Activated T-cell treated with anti-CD3 and anti-CD28 coated beads, Interleukin-2, amount 50 U/mL, for 4 hours (primary cell): ENCODE measurements at regions not wholly inside any gene's neighbourhood (a gene's known extent, or its start where the extent isn't known, plus 50 kb on each side); places are given as distances from the start of the nearest gene placed in this dataset.

Experiments
- ATAC-seq, 2 donors: fragments of 200-7000 bp; cut with Tn5 transposase; one replicate each; pipeline ENCODE4 v1.10.0; 2021
- DNase-seq: peaks from one replicate; pipeline ENCODE4 v3.0.0-alpha.2; 2020
- H3K27me3 Mint-ChIP-seq: one replicate; pipeline ENCODE4 v1.8.0; 2021; ENCODE audit warnings: low read depth, mixed read lengths
- H3K36me3 Mint-ChIP-seq: one replicate; pipeline ENCODE4 v1.8.0; 2022; ENCODE audit warnings: mixed read lengths; ENCODE audit not compliant: insufficient read depth
- H3K4me1 Mint-ChIP-seq: one replicate; pipeline ENCODE4 v1.8.0; 2021; ENCODE audit warnings: low read depth, mixed read lengths
- H3K4me3 Mint-ChIP-seq: one replicate; pipeline ENCODE4 v1.8.0; 2021; ENCODE audit warnings: mild to moderate bottlenecking, moderate library complexity, mixed read lengths
- H3K9me3 Mint-ChIP-seq: one replicate; pipeline ENCODE4 v1.8.0; 2021; ENCODE audit warnings: mixed read lengths

- Mint-ChIP-seq H3K36me3 (peaks cover 12% of the 10 kb centered on the region), H3K27me3 (no peaks in the 10 kb centered on the region), H3K9me3 (no peaks in the 10 kb centered on the region), H3K4me1 (peaks cover 5% of the 10 kb centered on the region), H3K4me3 (no peak overlapping the region)
- ATAC-seq (peak; percentile 27 to 41), DNase-seq (peak; percentile 40)
Observed at GRCh38 chr9:110058304-110058953, 149.5 kb downstream of the C9orf152 start.

- Mint-ChIP-seq H3K4me1 (peaks cover 5% of the 10 kb centered on the region), H3K36me3 (peaks cover 12% of the 10 kb centered on the region), H3K4me3 (no peak overlapping the region), H3K27me3 (no peaks in the 10 kb centered on the region), H3K9me3 (no peaks in the 10 kb centered on the region)
- DNase-seq (no peak), ATAC-seq (no peak)
Observed at GRCh38 chr9:110059461-110059860, 148.5 kb downstream of the C9orf152 start.

- ATAC-seq = no peak
- H3K27me3 Mint-ChIP-seq = no peaks in the 10 kb centered on the region
- DNase-seq = no peak
- H3K36me3 Mint-ChIP-seq = peaks cover 12% of the 10 kb centered on the region
- H3K9me3 Mint-ChIP-seq = no peaks in the 10 kb centered on the region
- H3K4me3 Mint-ChIP-seq = no peak overlapping the region
- peaks cover 12% of the 10 kb centered on the region for H3K4me1 Mint-ChIP-seq
Observed at GRCh38 chr9:110064803-110065202, 143.2 kb downstream of the C9orf152 start.

- H3K36me3 Mint-ChIP-seq = peaks cover 12% of the 10 kb centered on the region
- no peaks in the 10 kb centered on the region for H3K9me3 Mint-ChIP-seq
- no peak overlapping the region for H3K4me3 Mint-ChIP-seq
- H3K27me3 Mint-ChIP-seq = no peaks in the 10 kb centered on the region
- ATAC-seq (no peak), DNase-seq (no peak)
- H3K4me1 Mint-ChIP-seq = peaks cover 12% of the 10 kb centered on the region
Observed at GRCh38 chr9:110065532-110065931, 142.4 kb downstream of the C9orf152 start.

- DNase-seq = no peak
- Mint-ChIP-seq H3K4me3 (no peak overlapping the region), H3K4me1 (peaks cover 12% of the 10 kb centered on the region), H3K9me3 (no peaks in the 10 kb centered on the region), H3K27me3 (no peaks in the 10 kb centered on the region), H3K36me3 (peaks cover 9% of the 10 kb centered on the region)
- ATAC-seq = no peak
Observed at GRCh38 chr9:110066929-110067716, 140.8 kb downstream of the C9orf152 start.

GRCh38 chr9:110068212-110068611 lies 139.7 kb downstream of the C9orf152 start:
- no peak for DNase-seq
- Mint-ChIP-seq H3K4me3 (no peak overlapping the region), H3K9me3 (no peaks in the 10 kb centered on the region), H3K4me1 (peaks cover 12% of the 10 kb centered on the region), H3K36me3 (peaks cover 6% of the 10 kb centered on the region), H3K27me3 (no peaks in the 10 kb centered on the region)
- ATAC-seq = no peak

- no peaks in the 10 kb centered on the region for H3K27me3 Mint-ChIP-seq
- H3K4me1 Mint-ChIP-seq = peaks cover 12% of the 10 kb centered on the region
- no peak for DNase-seq
- H3K4me3 Mint-ChIP-seq = no peak overlapping the region
- no peaks in the 10 kb centered on the region for H3K9me3 Mint-ChIP-seq
- peaks cover 6% of the 10 kb centered on the region for H3K36me3 Mint-ChIP-seq
- ATAC-seq = no peak
Observed at GRCh38 chr9:110069326-110070248, 138.4 kb downstream of the C9orf152 start.

GRCh38 chr9:110072597-110073355 lies 135.2 kb downstream of the C9orf152 start:
- Mint-ChIP-seq H3K4me3 (no peak overlapping the region), H3K9me3 (no peaks in the 10 kb centered on the region), H3K27me3 (no peaks in the 10 kb centered on the region), H3K4me1 (peaks cover 2% of the 10 kb centered on the region), H3K36me3 (peaks cover 3% of the 10 kb centered on the region)
- no peak for DNase-seq
- ATAC-seq = no peak

GRCh38 chr9:110073356-110073905 lies 134.5 kb downstream of the C9orf152 start:
- H3K4me1 Mint-ChIP-seq = no peaks in the 10 kb centered on the region
- no peaks in the 10 kb centered on the region for H3K9me3 Mint-ChIP-seq
- no peak overlapping the region for H3K4me3 Mint-ChIP-seq
- ATAC-seq (no peak), DNase-seq (no peak)
- H3K27me3 Mint-ChIP-seq = no peaks in the 10 kb centered on the region
- peaks cover 2% of the 10 kb centered on the region for H3K36me3 Mint-ChIP-seq

GRCh38 chr9:110076894-110077725 lies 130.8 kb downstream of the C9orf152 start:
- no peaks in the 10 kb centered on the region for H3K9me3 Mint-ChIP-seq
- no peaks in the 10 kb centered on the region for H3K36me3 Mint-ChIP-seq
- no peak overlapping the region for H3K4me3 Mint-ChIP-seq
- DNase-seq (no peak), ATAC-seq (no peak)
- peaks cover 16% of the 10 kb centered on the region for H3K4me1 Mint-ChIP-seq
- H3K27me3 Mint-ChIP-seq = no peaks in the 10 kb centered on the region

- no peak for ATAC-seq
- Mint-ChIP-seq H3K36me3 (no peaks in the 10 kb centered on the region), H3K9me3 (no peaks in the 10 kb centered on the region), H3K4me1 (peaks cover 16% of the 10 kb centered on the region), H3K4me3 (no peak overlapping the region), H3K27me3 (no peaks in the 10 kb centered on the region)
- DNase-seq = no peak
Observed at GRCh38 chr9:110077925-110078324, 130.0 kb downstream of the C9orf152 start.

- Mint-ChIP-seq H3K9me3 (no peaks in the 10 kb centered on the region), H3K4me1 (peaks cover 16% of the 10 kb centered on the region), H3K27me3 (no peaks in the 10 kb centered on the region), H3K4me3 (no peak overlapping the region), H3K36me3 (no peaks in the 10 kb centered on the region)
- ATAC-seq (no peak), DNase-seq (no peak)
Observed at GRCh38 chr9:110078604-110079003, 129.4 kb downstream of the C9orf152 start.

GRCh38 chr9:110081395-110081794 lies 126.6 kb downstream of the C9orf152 start:
- H3K36me3 Mint-ChIP-seq = no peaks in the 10 kb centered on the region
- H3K27me3 Mint-ChIP-seq = no peaks in the 10 kb centered on the region
- H3K4me1 Mint-ChIP-seq = peaks cover 16% of the 10 kb centered on the region
- ATAC-seq (no peak), DNase-seq (no peak)
- no peaks in the 10 kb centered on the region for H3K9me3 Mint-ChIP-seq
- no peak overlapping the region for H3K4me3 Mint-ChIP-seq
